Ectodermal cell (in vitro differentiated cells): ENCODE measurements at regions not wholly inside any gene's neighbourhood (a gene's known extent, or its start where the extent isn't known, plus 50 kb on each side); places are given as distances from the start of the nearest gene placed in this dataset.
"Not testable (repeated sequence)": the region's sequence is repeated elsewhere in the genome, so short reads cannot be mapped to it uniquely, and the experiment has no call there.

Experiments used
- H3K27ac ChIP-seq: 2 replicates; pipeline ENCODE4 v1.7.0; 2013; ENCODE audit warnings: mild to moderate bottlenecking, low read depth, low read length; ENCODE audit not compliant: insufficient read depth, poor library complexity, severe bottlenecking
- H3K27me3 ChIP-seq: 2 replicates; pipeline ENCODE4 v1.7.0; 2013; ENCODE audit warnings: mild to moderate bottlenecking, low read length; ENCODE audit not compliant: insufficient read depth, control insufficient read depth, poor library complexity, severe bottlenecking
- H3K36me3 ChIP-seq: one replicate; pipeline ENCODE4 v1.7.0; 2013; ENCODE audit warnings: low read length; ENCODE audit not compliant: control insufficient read depth, insufficient read depth
- H3K4me1 ChIP-seq: one replicate; pipeline ENCODE4 v1.7.0; 2013; ENCODE audit warnings: low read length; ENCODE audit not compliant: control insufficient read depth, insufficient read depth
- H3K4me3 ChIP-seq: 2 replicates; pipeline ENCODE4 v1.7.0; 2013; ENCODE audit warnings: low read depth, low read length, control low read depth; ENCODE audit not compliant: insufficient read depth
- H3K9me3 ChIP-seq: 2 replicates; pipeline ENCODE4 v1.7.0; 2013; ENCODE audit warnings: mild to moderate bottlenecking, low read length, moderate library complexity; ENCODE audit not compliant: control insufficient read depth
- WGBS, 2 experiments: methylation state at CpG; one replicate each; pipeline ENCODE4 v1.1.7; 2013; ENCODE audit warnings: missing lambda C conversion rate in 2 of 2; 5-methylcytosine and 5-hydroxymethylcytosine counted together

DNA sequence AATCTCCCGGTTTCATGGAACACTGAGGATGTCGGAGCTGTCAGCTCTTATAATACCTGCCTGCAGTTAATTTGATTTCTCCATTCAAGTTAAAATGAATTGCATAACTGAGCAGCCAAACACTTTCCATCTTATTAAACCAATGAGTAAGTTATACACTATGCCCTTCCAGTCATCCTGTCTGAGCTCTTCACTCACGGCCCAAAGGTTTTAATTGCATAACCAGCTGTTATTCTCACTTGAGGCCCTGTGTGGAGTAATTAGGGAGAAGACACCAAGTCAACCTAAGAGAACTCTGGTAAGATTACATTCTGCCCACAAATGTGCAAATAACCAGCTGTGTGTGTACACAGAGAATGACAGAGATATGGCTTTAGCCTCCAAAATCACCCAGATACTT, 303.5 kb downstream of the TBC1D4 start:
- H3K27me3 ChIP-seq, result no peaks in the 10 kb centered on the region
- H3K4me1 ChIP-seq, result no peaks in the 10 kb centered on the region
- H3K27ac ChIP-seq, result no peak overlapping the region
- H3K9me3 ChIP-seq, result no peaks in the 10 kb centered on the region
- 91 to 92% methylated on average over 3 of the region's 3 CpGs for WGBS, 2 experiments
- no peaks in the 10 kb centered on the region for H3K36me3 ChIP-seq
- H3K4me3 ChIP-seq, result no peak overlapping the region

DNA sequence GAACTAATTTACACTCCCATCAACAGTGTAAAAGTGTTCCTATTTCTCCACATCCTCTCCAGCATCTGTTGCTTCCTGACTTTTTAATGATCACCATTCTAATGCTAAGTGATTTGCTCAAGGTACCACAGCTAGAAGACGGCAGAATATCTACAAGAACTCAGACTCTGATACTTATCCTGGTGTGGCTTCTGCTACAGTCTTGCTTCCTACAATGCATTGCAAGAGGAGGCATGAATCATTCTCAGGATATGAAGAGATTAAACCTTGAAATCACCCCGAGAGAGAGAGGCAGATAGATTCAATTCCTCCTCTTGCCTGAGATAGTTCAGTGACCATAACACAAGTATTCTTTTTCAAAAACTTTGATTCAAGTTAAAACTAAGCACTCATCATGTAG, 306.4 kb downstream of the TBC1D4 start:
- Histone ChIP-seq H3K9me3 (no peaks in the 10 kb centered on the region), H3K27me3 (no peaks in the 10 kb centered on the region)
- 75 to 93% methylated on average over 2 of the region's 2 CpGs for WGBS, 2 experiments

DNA sequence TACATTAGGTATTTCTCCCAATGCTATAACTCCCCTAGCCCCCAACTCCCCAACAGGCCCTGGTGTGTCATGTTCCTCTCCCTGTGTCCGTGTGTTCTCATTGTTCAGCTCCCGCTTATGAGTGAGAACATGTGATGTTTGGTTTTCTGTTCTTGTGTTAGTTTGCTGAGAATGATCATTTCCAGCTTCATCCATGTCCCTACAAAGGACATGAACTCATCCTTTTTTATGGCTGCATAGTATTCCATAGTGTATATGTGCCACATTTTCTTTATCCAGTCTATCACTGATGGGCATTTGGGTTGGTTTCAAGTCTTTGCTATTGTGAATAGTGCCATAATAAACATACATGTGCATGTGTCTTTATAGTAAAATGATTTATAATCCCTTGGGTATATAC, 306.9 kb downstream of the TBC1D4 start:
- WGBS, 2 experiments, result 92 to 100% methylated on average over 2 of the region's 2 CpGs
- H3K36me3 ChIP-seq, H3K4me3 ChIP-seq, H3K4me1 ChIP-seq, H3K27ac ChIP-seq, H3K9me3 ChIP-seq, H3K27me3 ChIP-seq: not testable (repeated sequence)

More for the DNA sequence above, 306.4 kb downstream of the TBC1D4 start:
- H3K27ac ChIP-seq, result no peak overlapping the region
- no peaks in the 10 kb centered on the region for H3K36me3 ChIP-seq
- no peak overlapping the region for H3K4me3 ChIP-seq
- no peaks in the 10 kb centered on the region for H3K4me1 ChIP-seq

GRCh38 chr13:75174481-75174880, 307.5 kb downstream of the TBC1D4 start:
- Histone ChIP-seq H3K27ac (no peak overlapping the region), H3K4me3 (no peak overlapping the region), H3K27me3 (no peaks in the 10 kb centered on the region), H3K36me3 (no peaks in the 10 kb centered on the region), H3K4me1 (no peaks in the 10 kb centered on the region), H3K9me3 (no peaks in the 10 kb centered on the region)
- 88 to 91% methylated on average over 1 to 3 of the region's 3 CpGs for WGBS, 2 experiments

GRCh38 chr13:75173457-75174356, 308.3 kb downstream of the TBC1D4 start:
- no peak overlapping the region for H3K4me3 ChIP-seq
- H3K27ac ChIP-seq, result no peak overlapping the region
- 46 to 60% methylated on average over 9 of the region's 9 CpGs for WGBS, 2 experiments
- no peaks in the 10 kb centered on the region for H3K36me3 ChIP-seq
- no peaks in the 10 kb centered on the region for H3K4me1 ChIP-seq
- H3K9me3 ChIP-seq, result no peaks in the 10 kb centered on the region
- no peaks in the 10 kb centered on the region for H3K27me3 ChIP-seq

DNA sequence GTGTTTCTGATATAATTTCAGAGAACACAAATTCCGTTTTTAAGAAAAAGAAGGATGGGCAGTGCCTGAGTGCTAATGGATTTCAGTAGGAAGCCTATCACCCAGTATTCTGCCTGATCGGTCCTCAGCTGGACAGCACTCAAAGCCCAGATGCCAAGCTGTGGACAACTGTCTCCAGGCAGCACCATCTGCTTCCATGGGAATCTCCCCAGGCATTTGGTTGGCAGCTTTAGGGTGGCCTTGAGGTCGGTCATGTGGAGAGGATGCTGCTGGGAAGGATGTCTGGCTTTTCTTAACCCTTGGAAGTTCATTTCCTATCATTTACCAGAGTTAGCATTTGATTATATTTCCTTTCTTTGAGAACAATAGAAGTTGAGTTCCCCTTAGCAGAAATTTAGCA, 311.7 kb downstream of the TBC1D4 start:
- no peak overlapping the region for H3K4me3 ChIP-seq
- H3K27me3 ChIP-seq, result no peaks in the 10 kb centered on the region
- no peaks in the 10 kb centered on the region for H3K4me1 ChIP-seq
- WGBS, 2 experiments, result 83 to 89% methylated on average over 3 of the region's 3 CpGs
- no peak overlapping the region for H3K27ac ChIP-seq
- H3K36me3 ChIP-seq, result no peaks in the 10 kb centered on the region
- no peaks in the 10 kb centered on the region for H3K9me3 ChIP-seq

DNA sequence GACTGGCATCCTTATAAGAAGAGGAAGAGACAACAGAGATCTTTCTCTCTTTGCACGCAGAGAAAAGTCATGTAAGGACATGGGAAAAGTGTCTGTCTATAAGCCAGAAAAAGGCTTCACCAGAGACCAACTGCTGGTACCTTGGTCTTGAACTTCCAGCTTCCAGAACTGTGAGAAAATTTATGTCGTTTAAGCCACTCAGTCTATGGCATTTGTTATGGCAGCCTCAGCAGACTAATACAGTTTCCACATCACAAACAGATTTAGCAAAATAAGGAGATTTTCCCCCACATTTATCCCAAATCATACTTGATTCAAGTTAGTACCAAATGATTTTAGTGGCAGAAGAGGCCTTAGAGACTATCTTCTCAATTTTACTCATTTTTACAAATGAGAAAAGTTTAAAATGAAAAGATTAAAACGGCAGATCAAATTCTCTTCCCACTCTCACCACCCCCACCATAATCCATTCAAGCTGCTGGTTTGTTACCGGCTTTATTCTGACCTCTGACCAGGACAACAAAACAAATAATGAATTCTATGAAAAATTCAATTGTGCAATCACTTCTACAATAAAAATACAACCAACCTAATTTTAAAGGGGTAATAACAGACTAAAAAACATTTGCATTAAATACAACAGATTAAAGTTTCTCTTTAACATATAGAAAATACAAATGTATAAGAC, 316.3 kb downstream of the TBC1D4 start:
- Histone ChIP-seq H3K4me1 (peaks cover 5% of the 10 kb centered on the region), H3K27me3 (no peaks in the 10 kb centered on the region), H3K4me3 (no peak overlapping the region), H3K27ac (no peak overlapping the region), H3K9me3 (no peaks in the 10 kb centered on the region), H3K36me3 (no peaks in the 10 kb centered on the region)
- WGBS, 2 experiments, result 89 to 97% methylated on average over 4 of the region's 4 CpGs

- 50 to 57% methylated on average over 7 to 8 of the region's 8 CpGs for WGBS, 2 experiments
- Histone ChIP-seq H3K36me3 (no peaks in the 10 kb centered on the region), H3K9me3 (no peaks in the 10 kb centered on the region), H3K4me3 (no peak overlapping the region), H3K27ac (no peak overlapping the region), H3K27me3 (no peaks in the 10 kb centered on the region), H3K4me1 (peaks cover 5% of the 10 kb centered on the region)
Observed at GRCh38 chr13:75161804-75162203, 320.2 kb downstream of the TBC1D4 start.

DNA sequence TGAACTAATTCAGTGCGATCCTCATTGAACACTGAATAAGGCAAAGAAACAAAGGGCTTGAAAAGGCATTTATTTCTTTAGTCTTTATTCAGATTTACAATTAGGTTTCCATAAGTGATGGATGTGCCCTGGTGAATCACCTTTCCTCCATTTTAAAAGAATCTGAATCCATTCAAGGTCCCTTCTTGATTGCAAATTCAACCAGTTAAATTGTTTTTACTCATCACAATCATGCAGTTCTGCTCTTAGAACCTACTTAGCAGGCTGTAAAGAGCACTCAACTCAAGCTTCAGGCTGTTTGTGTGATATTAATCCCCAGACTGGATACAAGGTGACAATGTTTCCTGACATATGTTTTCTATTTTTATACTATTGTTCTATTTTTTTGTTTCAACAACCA, 321.0 kb downstream of the TBC1D4 start:
- H3K36me3 ChIP-seq, result no peaks in the 10 kb centered on the region
- H3K9me3 ChIP-seq, result no peaks in the 10 kb centered on the region
- peaks cover 5% of the 10 kb centered on the region for H3K4me1 ChIP-seq
- WGBS, 2 experiments, result 87% methylated on average over 1 of the region's 1 CpG; no CpG with 5 or more reads in 1 of the 2 experiments
- no peak overlapping the region for H3K4me3 ChIP-seq
- H3K27me3 ChIP-seq, result no peaks in the 10 kb centered on the region
- no peak overlapping the region for H3K27ac ChIP-seq

- no peaks in the 10 kb centered on the region for H3K9me3 ChIP-seq
- no peak overlapping the region for H3K4me3 ChIP-seq
- no peaks in the 10 kb centered on the region for H3K4me1 ChIP-seq
- H3K27me3 ChIP-seq, result no peaks in the 10 kb centered on the region
- H3K27ac ChIP-seq, result no peak overlapping the region
- WGBS, 2 experiments, result 91 to 94% methylated on average over 4 of the region's 4 CpGs
- no peaks in the 10 kb centered on the region for H3K36me3 ChIP-seq
Observed at GRCh38 chr13:75154331-75154730, 327.6 kb downstream of the TBC1D4 start.
